ENCODE measurements at regions not wholly inside any gene's neighbourhood (a gene's known extent, or its start where the extent isn't known, plus 50 kb on each side); places are given as distances from the start of the nearest gene placed in this dataset.

DNA sequence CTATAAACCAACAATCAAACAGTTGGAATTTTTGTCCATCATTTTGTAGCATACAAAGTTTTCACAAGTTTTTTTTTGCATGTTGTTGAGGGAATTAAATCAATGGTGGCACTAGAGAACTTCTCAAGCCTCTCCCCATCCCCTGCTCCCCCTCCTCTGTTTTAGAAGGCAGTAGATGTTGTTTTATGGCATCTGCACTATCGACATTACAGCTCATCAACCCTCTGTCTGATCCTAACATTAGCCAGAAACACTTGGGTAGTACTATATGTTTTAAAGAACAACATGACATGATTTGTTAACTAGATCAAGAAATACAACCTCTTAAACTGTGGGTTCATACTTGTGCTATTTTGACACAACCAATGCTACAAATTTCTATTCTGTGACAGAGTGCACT, 306.5 kb upstream of the NR5A2 start:
- Mint-ChIP-seq H3K36me3 (ENCODE audit: low read depth) (no peaks in the 10 kb centered on the region), H3K27ac (ENCODE audit: unreplicated experiment) (no peak overlapping the region)
- TF ChIP-seq, protein P1, sequence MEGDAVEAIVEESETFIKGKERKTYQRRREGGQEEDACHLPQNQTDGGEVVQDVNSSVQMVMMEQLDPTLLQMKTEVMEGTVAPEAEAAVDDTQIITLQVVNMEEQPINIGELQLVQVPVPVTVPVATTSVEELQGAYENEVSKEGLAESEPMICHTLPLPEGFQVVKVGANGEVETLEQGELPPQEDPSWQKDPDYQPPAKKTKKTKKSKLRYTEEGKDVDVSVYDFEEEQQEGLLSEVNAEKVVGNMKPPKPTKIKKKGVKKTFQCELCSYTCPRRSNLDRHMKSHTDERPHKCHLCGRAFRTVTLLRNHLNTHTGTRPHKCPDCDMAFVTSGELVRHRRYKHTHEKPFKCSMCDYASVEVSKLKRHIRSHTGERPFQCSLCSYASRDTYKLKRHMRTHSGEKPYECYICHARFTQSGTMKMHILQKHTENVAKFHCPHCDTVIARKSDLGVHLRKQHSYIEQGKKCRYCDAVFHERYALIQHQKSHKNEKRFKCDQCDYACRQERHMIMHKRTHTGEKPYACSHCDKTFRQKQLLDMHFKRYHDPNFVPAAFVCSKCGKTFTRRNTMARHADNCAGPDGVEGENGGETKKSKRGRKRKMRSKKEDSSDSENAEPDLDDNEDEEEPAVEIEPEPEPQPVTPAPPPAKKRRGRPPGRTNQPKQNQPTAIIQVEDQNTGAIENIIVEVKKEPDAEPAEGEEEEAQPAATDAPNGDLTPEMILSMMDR (conservative IDR thresholded peaks at IDR 0.05), result no peak

GRCh38 chr1:199723250-199723956, 304.1 kb upstream of the NR5A2 start:
- Mint-ChIP-seq H3K9me3 (no peaks in the 10 kb centered on the region), H3K36me3 (ENCODE audit: low read depth) (no peaks in the 10 kb centered on the region), H3K27me3 (ENCODE audit: low read depth) (no peaks in the 10 kb centered on the region), H3K4me3 (no peak overlapping the region), H3K27ac (ENCODE audit: unreplicated experiment) (no peak overlapping the region), H3K4me1 (peaks cover 8% of the 10 kb centered on the region)
- TF ChIP-seq, protein P1 (conservative IDR thresholded peaks at IDR 0.05), result no peak
- no peak for DNase-seq (ENCODE audit: low read depth, low spot score)

More for the DNA sequence above, 306.5 kb upstream of the NR5A2 start:
- DNase-seq (ENCODE audit: low read depth, low spot score), result no peak
- Mint-ChIP-seq H3K27me3 (ENCODE audit: low read depth) (no peaks in the 10 kb centered on the region), H3K4me3 (no peak overlapping the region), H3K9me3 (no peaks in the 10 kb centered on the region), H3K4me1 (peaks cover 8% of the 10 kb centered on the region)

DNA sequence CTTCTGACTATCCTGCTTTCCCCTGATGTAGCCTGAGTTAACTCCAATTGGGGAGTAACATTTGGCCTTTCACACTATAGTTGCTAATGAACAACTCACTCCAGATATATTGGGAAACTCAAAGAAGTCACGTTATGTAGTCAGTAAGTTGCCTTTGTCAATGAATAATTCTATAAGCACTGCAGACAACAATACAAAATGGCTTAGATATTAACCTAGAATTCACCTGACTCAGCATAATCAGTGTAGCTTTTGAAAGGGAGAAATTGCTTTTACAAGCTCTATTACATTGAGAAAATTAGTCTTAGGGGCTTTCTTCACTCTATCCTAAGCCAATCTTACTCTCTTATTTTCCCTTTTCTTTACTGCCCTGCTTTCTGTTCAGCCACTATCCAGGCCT, 303.5 kb upstream of the NR5A2 start:
- Mint-ChIP-seq H3K36me3 (ENCODE audit: low read depth) (no peaks in the 10 kb centered on the region), H3K4me1 (peaks cover 8% of the 10 kb centered on the region), H3K27ac (ENCODE audit: unreplicated experiment) (no peak overlapping the region), H3K27me3 (ENCODE audit: low read depth) (no peaks in the 10 kb centered on the region), H3K9me3 (no peaks in the 10 kb centered on the region), H3K4me3 (no peak overlapping the region)
- DNase-seq (ENCODE audit: low read depth, low spot score), result no peak
- TF ChIP-seq, protein P1 (conservative IDR thresholded peaks at IDR 0.05), result no peak

DNA sequence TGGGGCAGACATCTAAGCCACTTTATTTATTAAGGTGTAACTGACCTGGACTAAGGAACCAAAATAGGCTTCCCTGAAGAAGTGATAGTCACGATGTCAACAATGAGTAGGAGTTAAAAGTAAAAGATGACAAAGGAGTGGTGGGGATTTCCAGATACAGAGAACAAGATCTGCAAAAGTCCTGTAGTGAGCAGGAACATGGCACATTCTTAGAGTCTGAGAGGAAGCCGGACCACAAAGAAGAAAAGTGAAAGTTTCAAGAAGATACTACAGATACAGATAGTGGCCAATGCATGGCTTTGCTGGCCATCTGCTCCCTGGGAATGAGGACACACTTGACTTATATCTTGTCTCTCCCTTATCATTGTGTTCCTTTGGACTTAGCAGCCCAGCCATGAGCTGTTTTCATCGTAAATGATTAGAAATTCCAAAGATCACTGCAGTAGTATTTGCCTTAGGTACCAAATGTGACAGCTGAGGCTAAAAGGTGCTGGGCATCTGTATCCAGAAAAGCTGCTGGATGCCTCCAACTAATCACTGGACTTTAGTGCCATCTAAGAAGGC, 302.4 kb upstream of the NR5A2 start:
- no peaks in the 10 kb centered on the region for H3K9me3 Mint-ChIP-seq
- no peaks in the 10 kb centered on the region for H3K36me3 Mint-ChIP-seq (ENCODE audit: low read depth)
- no peaks in the 10 kb centered on the region for H3K27me3 Mint-ChIP-seq (ENCODE audit: low read depth)

DNA sequence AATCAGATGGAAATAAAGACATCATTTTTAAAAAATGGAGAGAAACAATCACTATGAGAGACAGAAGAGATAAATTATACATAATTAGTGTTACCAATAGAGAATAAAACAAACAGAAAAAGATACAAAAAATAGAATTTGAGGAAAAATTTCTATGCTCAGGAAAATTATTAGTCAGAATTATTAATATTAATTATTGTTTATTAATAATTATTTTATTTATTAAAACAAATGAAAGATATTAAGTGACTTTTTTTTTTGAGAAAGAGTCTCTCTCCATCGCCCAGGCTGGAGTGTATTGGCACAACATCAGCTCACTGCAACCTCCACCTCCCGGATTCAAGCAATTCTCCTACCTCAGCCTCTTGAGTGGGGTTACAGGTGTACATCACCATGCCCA, 299.8 kb upstream of the NR5A2 start:
- no peak for DNase-seq (ENCODE audit: low read depth, low spot score)
- H3K27ac Mint-ChIP-seq (ENCODE audit: unreplicated experiment), result no peak overlapping the region
- no peaks in the 10 kb centered on the region for H3K9me3 Mint-ChIP-seq
- TF ChIP-seq, protein P1 (conservative IDR thresholded peaks at IDR 0.05), result no peak
- H3K4me1 Mint-ChIP-seq, result peaks cover 8% of the 10 kb centered on the region
- no peaks in the 10 kb centered on the region for H3K36me3 Mint-ChIP-seq (ENCODE audit: low read depth)
- H3K27me3 Mint-ChIP-seq (ENCODE audit: low read depth), result no peaks in the 10 kb centered on the region
- H3K4me3 Mint-ChIP-seq, result no peak overlapping the region

More for the DNA sequence above, 302.4 kb upstream of the NR5A2 start:
- no peak for DNase-seq (ENCODE audit: low read depth, low spot score)
- no peak overlapping the region for H3K27ac Mint-ChIP-seq (ENCODE audit: unreplicated experiment)
- TF ChIP-seq, protein P1 (conservative IDR thresholded peaks at IDR 0.05), result no peak
- no peak overlapping the region for H3K4me3 Mint-ChIP-seq
- H3K4me1 Mint-ChIP-seq, result peaks cover 8% of the 10 kb centered on the region

Measured in neural crest cell (in vitro differentiated cells).